GM19240 (cell line): ENCODE measurements at regions not wholly inside any gene's neighbourhood (a gene's known extent, or its start where the extent isn't known, plus 50 kb on each side); places are given as distances from the start of the nearest gene placed in this dataset.
"Not testable (repeated sequence)": the region's sequence is repeated elsewhere in the genome, so short reads cannot be mapped to it uniquely, and the experiment has no call there.

ENCODE experiments used
- DNase-seq: peaks from one replicate; pipeline ENCODE4 v3.0.0; 2011; ENCODE audit warnings: low spot score; ENCODE audit not compliant: insufficient read length

DNA sequence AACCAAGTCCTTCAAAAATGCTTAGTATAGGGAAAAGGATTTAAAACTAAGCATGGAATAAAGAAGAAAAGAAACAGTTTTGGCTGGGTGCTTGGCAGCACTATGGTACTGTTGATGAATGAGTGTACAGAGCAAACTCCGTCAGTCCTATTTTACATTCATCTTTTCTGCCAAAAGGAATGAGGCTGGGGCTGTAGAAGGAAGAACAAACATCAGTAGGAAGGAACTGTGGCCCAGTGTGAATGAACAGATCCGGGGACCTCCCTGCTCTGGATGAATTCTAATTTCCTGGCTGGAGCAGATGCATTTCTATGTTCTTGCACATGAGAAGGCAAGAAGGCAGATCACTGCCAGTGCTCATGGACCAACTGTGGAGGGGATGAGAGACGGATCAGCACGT is 474.0 kb upstream of the MEIS1 start:
- DNase-seq = no peak

- no peak for DNase-seq
Observed at GRCh38 chr2:65957886-65958285, 477.0 kb upstream of the MEIS1 start.

- no peak for DNase-seq
Observed at GRCh38 chr2:65957454-65957853, 477.5 kb upstream of the MEIS1 start.

DNA sequence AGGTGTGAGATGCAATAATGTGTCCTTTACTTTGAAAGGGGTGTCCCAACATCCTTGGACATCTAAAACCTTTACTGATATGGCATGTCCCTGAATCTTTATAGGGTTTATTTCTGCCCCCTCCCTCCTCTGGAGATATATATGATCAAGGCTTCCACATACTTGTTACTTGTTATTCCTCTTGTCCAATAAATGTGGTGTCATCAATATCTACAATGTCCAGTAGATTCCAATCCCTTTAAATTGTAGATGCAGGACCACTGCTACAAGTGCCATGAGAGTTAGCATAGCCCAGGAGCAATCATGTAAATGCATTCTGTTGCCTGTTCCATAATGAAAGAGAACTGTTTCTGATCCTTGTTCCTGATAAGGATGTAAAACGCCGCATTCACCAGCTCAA is 479.7 kb upstream of the MEIS1 start:
- DNase-seq = no peak

GRCh38 chr2:65952966-65953761 is 481.8 kb upstream of the MEIS1 start:
- DNase-seq = no peak

GRCh38 chr2:65944213-65944612 is 490.7 kb upstream of the MEIS1 start:
- DNase-seq = no peak

- no peak for DNase-seq
Observed at GRCh38 chr2:65943099-65943786, 491.7 kb upstream of the MEIS1 start.

GRCh38 chr2:65940856-65941255 is 494.1 kb upstream of the MEIS1 start:
- DNase-seq = no peak

GRCh38 chr2:65939687-65940086 is 495.2 kb upstream of the MEIS1 start:
- no peak for DNase-seq

DNA sequence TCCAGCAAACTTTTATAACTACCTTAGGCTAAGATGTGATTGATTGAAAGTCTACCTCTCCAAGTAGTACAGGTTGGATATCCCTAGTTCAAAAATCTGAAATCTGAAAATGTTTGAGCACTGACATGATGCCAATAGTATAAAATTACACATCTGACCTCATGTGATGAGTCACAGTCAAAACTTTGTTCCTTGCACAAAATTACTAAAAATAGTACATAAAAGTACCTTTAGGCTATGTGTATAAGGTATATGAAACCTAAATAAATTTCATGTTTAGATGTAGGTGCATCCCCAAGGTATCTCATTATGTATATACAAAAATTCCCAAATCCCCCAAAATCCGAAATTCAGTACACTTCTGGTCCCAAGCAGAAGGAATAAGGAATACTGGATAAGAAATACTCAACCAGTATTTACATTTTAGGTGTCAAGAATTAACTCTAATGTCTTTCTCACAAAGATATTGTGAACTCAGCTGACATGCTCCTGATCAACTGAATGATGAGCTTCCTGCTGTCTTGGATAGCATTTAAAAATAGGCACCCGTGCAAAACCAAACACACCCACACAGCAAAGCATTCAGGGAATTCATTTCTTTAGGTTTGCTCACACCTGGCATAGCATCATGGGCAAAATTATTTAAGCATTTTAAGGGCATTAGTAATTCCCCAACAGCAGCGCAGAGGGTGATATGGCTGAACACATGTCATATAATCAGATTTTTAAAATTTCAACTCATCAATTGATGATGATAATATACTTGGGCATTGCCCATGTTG is 497.4 kb upstream of the MEIS1 start:
- no peak for DNase-seq

- no peak for DNase-seq
Observed at GRCh38 chr2:65934992-65935629, 499.8 kb upstream of the MEIS1 start.

- no peak for DNase-seq
Observed at GRCh38 chr2:65932571-65932970, 500.2 kb upstream of the SPRED2 start.

GRCh38 chr2:65931056-65931455 is 498.7 kb upstream of the SPRED2 start:
- no peak for DNase-seq

DNA sequence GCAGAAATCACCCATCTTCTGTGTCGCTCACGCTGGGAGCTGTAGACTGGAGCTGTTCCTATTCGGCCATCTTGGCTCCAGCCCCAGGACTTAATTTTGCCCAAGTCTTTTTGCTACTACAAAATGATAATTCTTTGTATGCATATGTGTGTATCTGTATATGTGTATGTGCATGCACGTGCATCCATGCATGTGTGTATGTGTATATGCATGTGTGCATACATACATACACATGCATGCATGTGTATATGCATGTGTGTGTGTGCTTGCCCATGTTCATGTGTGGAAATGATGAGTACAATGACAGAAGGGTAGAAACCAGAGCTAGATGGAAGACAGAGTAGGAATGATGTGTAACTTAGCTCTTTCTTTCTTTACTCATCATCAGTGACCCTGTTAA is 497.9 kb upstream of the SPRED2 start:
- no peak for DNase-seq

DNA sequence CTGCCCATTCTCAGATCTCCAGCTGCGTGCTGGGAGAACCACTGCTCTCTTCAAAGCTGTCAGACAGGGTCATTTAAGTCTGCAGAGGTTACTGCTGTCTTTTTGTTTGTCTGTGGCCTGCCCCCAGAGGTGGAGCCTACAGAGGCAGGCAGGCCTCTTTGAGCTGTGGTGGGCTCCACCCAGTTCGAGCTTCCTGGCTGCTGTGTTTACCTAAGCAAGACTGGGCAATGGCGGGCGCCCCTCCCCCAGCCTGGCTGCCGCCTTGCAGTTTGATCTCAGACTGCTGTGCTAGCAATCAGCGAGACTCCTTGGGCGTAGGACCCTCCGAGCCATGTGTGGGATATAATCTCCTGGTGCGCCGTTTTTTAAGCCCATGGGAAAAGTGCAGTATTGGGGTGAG is 497.3 kb upstream of the SPRED2 start:
- not testable (repeated sequence) for DNase-seq

DNA sequence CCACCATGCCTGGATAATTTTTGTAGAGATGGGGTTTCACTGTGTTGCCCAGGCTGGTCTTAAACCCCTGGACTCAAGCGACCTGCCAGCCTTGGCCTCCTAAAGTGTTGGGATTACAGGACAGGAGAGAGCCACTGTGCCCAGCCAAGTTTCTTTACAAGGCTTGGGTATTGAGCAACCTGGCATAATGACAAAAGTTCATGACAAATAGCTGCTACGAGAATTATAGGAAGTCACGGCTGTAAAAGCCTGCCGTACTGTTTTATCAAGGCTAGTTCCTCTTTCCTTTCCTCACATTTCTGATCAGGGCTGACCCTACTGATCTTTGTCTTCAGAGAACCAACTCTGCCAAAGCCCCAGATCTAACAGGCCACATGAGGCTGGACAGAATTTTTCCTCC is 490.4 kb upstream of the SPRED2 start:
- no peak for DNase-seq

DNA sequence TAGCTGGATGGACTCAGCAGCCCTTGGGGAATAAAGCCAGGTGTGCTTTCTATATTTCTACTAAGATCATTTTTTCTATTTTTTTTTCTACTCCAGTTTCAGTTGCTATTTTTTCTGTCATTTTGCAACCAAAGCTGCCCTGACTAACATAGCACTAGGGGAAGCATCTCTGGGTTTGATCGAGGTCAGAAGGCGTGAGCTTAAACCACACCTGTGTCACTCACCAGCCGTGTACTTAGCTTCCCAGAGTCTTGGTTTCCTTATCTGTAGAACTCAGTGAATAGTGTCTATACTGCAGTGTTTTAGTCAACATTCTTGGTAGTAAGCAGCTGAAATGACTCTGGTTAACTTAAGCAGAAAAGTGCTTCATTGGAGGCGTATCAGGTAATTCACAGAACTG is 489.6 kb upstream of the SPRED2 start:
- no peak for DNase-seq

DNA sequence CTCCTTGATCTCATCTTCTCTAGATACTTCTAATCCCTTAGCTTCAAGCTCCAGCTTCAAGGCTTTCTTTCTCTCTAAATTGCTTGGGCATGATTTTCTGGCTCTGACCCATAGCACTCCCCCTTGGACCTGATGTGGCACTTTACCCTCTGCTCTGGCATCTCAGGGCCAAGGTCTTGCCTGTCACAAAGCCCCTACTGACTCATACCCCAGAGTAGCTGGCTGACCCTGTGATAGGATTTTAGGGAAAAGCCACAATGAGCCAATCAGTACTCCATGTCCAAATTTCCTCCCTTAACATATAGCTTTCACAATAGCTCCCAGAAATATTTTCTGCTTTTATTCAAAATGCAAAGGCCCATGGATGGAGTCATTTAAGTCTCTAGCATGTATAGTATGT is 488.7 kb upstream of the SPRED2 start:
- DNase-seq = no peak

GRCh38 chr2:65920659-65921058 is 488.3 kb upstream of the SPRED2 start:
- DNase-seq = no peak

DNA sequence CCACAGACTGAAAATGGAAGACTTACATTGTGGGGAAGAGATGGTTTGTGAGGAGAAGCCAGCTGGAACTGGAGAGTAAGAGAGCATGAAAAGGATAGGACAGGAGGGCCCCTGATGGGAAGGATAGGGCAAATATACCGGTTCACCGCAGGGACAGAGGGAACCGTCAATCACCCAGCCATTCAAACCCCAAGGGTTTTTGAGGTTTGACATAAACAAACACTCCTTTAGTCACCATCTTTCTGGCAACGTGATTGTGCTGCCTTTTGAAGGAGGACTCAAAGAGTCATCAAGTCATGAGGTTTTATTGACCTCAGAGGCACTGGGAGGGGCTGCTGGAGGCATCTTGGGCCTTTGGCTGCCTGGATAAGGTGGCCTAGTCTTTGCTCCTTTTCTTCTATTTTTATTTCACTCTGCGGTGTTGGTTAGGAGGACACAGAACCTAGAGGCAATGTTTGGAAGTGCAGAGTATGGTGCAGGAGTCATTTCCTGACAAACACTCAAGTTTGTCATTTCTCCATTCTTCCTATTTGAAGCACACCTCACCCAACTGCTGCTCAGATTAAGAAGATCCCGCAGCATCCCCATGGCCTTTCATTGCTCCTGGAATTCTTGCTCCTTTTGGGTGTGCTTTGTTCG is 487.3 kb upstream of the SPRED2 start:
- no peak for DNase-seq

DNA sequence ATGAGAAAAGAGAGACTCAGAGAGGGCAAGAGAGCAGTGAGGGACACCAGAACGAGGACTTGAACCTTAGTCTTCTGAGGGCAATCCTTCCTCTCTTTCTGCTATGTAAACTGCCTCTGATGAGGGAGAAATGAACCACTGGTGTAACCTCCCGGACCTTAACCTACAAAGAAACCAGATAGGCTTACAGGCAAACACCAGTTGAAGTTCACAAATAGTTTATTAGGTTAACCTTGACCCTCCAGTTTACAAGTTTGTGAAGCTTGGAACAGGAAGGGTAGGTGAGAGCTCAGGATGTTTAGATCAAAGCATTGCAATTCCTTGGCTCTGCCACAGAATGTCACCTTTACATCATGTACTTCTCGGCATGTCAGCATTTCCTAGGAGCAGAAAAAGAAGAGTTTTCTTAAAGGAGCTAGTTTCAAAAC is 486.4 kb upstream of the SPRED2 start:
- no peak for DNase-seq
